Hippocampal formation (tissue), 2 donors: ENCODE measurements at regions not wholly inside any gene's neighbourhood (a gene's known extent, or its start where the extent isn't known, plus 50 kb on each side); places are given as distances from the start of the nearest gene placed in this dataset.
"Not testable (repeated sequence)": the region's sequence is repeated elsewhere in the genome, so short reads cannot be mapped to it uniquely, and the experiment has no call there.

Experiments
- DNase-seq, 2 donors: peaks; one replicate each; lab custom pipeline; 2025; lab: John Stamatoyannopoulos, UW

DNA sequence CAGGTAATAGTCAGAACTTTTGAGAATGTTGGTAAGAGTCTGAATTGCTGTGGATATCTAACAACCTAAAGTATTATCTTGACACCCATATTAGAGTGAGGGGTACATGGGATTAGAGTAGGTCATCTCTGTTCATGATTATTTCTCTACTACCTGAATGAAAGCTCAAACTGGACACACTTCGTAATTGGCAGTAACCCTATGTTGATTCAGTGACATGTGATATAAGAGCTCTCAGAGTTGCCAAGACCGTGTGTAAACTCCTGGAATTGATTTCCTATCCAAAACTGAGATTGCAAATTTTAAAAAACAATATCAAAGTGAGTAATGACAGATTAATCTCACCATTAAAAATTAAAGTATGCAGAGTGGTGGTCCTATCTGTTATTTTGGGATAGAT lies 214.8 kb upstream of the ARHGEF26 start:
- no peak for DNase-seq

GRCh38 chr3:153910387-153910786 lies 210.8 kb upstream of the ARHGEF26 start:
- no peak for DNase-seq

DNA sequence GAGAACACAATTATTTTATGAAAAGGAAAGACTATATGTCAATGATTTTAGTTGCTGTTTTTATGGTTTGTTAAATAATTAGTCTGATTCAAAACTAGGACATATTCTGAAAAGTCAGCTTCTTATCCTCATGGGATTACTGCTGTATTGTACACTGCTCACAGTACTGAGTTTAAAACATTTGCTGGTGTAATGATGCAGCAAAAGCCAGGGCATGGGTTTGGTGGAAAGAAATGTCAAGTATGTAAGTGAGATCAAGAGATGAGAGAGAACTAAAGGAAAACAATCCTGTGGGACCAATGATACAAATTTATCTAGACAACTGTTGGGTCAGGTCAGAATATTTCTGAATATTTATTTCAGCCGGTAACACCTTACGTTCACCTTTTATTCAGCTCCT lies 210.1 kb upstream of the ARHGEF26 start:
- DNase-seq, result no peak

- no peak for DNase-seq
Measured at GRCh38 chr3:153919773-153920172, 201.4 kb upstream of the ARHGEF26 start.

- no peak for DNase-seq
Measured at GRCh38 chr3:153921826-153922225, 199.4 kb upstream of the ARHGEF26 start.

- DNase-seq, result no peak
Measured at GRCh38 chr3:153925841-153926514, 195.2 kb upstream of the ARHGEF26 start.

DNA sequence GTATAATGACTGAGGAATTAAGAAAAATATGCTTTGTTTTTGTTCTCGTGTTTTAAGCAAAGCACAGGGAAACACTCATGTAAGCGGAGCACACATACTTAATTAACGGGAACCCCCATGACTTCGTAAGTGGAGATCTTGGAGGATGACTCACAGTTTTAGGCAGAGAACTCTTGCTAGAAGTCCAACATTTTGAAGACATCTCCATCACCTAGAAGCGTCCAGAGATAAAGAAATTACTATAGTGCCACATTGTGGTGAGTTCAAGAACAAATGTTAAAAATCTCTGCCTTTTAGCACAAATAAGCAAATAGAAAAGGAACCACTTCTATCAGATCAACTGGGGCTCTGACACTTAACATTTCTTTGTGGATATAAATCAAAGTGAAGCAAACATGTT lies 194.1 kb upstream of the ARHGEF26 start:
- DNase-seq, result peak in 1 of 2 donors; percentile 43

- no peak for DNase-seq
Measured at GRCh38 chr3:153928851-153929250, 192.3 kb upstream of the ARHGEF26 start.

GRCh38 chr3:153933481-153933880 lies 187.7 kb upstream of the ARHGEF26 start:
- not testable (repeated sequence) for DNase-seq

DNA sequence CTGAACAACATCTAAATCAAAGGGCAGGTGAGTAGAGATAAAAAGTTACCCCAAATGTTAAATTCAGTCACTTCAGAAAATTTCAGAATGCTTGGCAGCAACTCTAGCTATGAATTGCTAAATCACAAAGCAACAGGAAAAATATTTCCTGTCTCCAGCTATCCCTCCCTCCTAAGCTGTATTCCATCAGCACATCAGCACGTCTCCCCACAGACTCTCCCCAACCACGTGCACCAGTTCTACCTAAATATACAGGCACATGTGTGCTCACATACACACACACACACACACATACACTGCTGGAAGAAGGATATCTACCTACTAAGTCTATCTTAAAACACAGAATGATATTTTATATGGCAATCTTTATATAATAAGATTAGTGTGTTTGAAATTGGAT lies 177.1 kb upstream of the ARHGEF26 start:
- no peak for DNase-seq

GRCh38 chr3:153951276-153951675 lies 169.9 kb upstream of the ARHGEF26 start:
- no peak for DNase-seq

GRCh38 chr3:153952091-153952490 lies 169.1 kb upstream of the ARHGEF26 start:
- DNase-seq, result no peak

- DNase-seq, result no peak
Measured at GRCh38 chr3:153956613-153957012, 164.6 kb upstream of the ARHGEF26 start.

GRCh38 chr3:153957421-153957820 lies 163.8 kb upstream of the ARHGEF26 start:
- DNase-seq, result no peak

DNA sequence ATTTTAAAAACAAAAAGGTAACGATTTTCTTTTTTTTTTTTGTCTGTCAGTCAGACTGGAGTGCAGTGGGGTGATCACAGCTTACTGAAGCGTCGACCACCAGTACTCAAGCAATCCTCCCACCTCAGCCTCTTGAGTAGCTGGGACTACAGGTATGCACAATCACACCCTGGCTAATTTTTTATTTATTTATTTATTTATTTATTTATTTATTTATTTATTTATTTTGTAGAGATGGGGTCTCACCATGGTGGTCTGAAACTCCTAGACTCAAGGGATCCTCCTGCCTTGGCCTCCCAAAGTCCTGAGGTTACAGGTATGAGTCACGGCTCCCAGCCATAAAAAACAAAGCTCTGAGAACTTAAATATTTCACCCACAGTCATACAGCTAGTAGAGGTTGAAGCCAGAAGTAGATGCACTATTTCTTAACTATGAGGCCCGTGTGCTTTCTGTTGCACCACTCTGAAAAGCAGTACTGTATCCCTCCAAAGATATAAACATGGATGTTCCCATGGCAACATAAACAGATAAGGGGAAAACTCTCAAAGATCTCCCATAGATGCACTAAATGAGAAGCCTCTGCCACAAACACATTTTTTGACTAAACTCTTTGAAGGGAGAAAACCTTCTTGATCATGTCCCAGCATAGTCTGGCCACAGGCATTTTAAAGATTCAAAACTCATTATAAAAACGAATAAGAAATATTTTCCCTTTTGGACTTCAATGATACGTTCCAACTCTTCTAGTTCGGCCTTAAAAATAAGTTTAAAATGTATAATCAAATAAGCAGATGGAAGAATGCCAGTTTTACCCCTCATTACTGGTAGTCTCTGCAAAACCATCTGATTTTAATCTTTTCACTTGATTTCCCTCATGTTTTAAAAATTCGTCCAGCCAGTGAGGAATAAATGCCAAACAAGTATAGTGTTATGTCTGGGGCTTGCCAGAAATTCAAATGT lies 162.3 kb upstream of the ARHGEF26 start:
- DNase-seq, result peak in 1 of 2 donors; percentile 29

GRCh38 chr3:153960458-153961074 lies 160.6 kb upstream of the ARHGEF26 start:
- DNase-seq, result no peak

DNA sequence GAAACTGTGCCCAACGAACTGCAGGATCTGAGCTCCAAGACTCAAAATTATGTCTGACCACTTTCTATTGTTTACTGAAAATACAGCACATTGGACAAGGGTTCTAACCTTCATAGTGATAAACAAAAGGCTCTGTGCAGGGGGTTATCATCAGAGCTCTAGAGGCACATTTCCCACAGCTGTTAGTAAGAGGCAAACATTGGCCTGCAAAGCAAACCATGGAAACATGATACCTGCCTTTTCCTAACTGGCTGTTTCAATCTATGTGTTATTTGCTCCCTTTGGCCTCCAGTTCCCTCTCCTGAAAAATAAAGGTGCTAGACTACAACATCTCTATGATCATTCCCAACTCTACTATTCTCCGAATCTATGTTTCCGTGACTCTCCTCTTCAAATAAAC lies 159.7 kb upstream of the ARHGEF26 start:
- DNase-seq, result no peak

GRCh38 chr3:153963012-153963411 lies 158.2 kb upstream of the ARHGEF26 start:
- DNase-seq, result no peak

- no peak for DNase-seq
Measured at GRCh38 chr3:153967260-153967659, 153.9 kb upstream of the ARHGEF26 start.

- DNase-seq, result no peak
Measured at GRCh38 chr3:153970047-153970446, 151.1 kb upstream of the ARHGEF26 start.

- DNase-seq, result peak in 1 of 2 donors; percentile 6
Measured at GRCh38 chr3:153970741-153971347, 150.3 kb upstream of the ARHGEF26 start.

DNA sequence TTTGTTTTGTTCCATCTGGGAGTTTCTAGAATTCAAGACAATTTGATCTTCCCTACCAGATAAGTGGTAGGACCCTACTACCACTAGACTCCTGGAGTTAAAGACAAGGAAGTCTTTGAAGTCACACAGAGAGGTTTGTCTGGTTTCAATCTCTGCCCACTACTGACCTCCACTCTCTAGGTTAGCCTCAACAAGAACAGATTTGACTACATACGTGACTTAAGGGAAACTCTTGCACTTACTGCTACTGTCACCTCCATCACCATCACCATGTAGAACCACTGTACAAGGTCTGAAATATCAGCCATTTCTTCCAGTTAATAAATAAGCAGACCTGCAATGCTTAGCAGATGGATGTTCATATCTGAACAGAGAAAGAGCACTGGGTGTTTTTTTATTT lies 148.3 kb upstream of the ARHGEF26 start:
- no peak for DNase-seq
